Right atrium auricular region (tissue), 2 donors: ENCODE measurements at regions not wholly inside any gene's neighbourhood (a gene's known extent, or its start where the extent isn't known, plus 50 kb on each side); places are given as distances from the start of the nearest gene placed in this dataset.

Source experiments
- DNase-seq: peaks from one replicate; pipeline ENCODE4 v3.0.0-alpha.2; 2019; ENCODE audit warnings: low spot score
- H3K27ac ChIP-seq, 2 donors: fragments of 200-600 bp; sonication (generic); 1 replicate in 1 of 2; 2 replicates in 1 of 2; pipeline ENCODE4 v1.5.1; 2016 to 2019
- H3K27me3 ChIP-seq, 2 donors: fragments of 200-600 bp; sonication (generic); one replicate each; pipeline versions ENCODE4 v1.5.1 to v1.6.0; 2017 to 2019
- H3K36me3 ChIP-seq: fragments of 200-600 bp; sonication (generic); one replicate; pipeline ENCODE4 v1.5.1; 2016
- H3K4me1 ChIP-seq, 2 donors: fragments of 200-600 bp; sonication (generic); one replicate each; pipeline versions ENCODE4 v1.5.1 to v1.6.0; 2017 to 2019
- H3K4me3 ChIP-seq, 2 donors: fragments of 200-600 bp; sonication (generic); 1 replicate in 1 of 2; 2 replicates in 1 of 2; pipeline ENCODE4 v1.5.1; 2017 to 2019; ENCODE audit warnings: mild to moderate bottlenecking in 1 of 2, moderate library complexity in 1 of 2
- H3K9me3 ChIP-seq, 2 donors: fragments of 200-600 bp; sonication (generic); one replicate each; pipeline ENCODE4 v1.5.1; 2019
- CTCF ChIP-seq, 2 donors: fragments of 200-600 bp; sonication (generic); IDR thresholded peaks; one replicate each; pipeline ENCODE4 v1.5.1; 2019; ENCODE audit warnings: antibody characterized with exemption in 2 of 2

GRCh38 chr9:13386316-13386715 lies 106.8 kb upstream of the MPDZ start:
- H3K9me3 ChIP-seq, result peaks cover 0 to 23% of the 10 kb centered on the region in 2 donors
- no peaks in the 10 kb centered on the region for H3K36me3 ChIP-seq

GRCh38 chr9:13383855-13384254 lies 104.4 kb upstream of the MPDZ start:
- Histone ChIP-seq H3K9me3 (peaks cover 0 to 4% of the 10 kb centered on the region in 2 donors), H3K4me3 (no peak overlapping the region), H3K36me3 (no peaks in the 10 kb centered on the region), H3K4me1 (no peaks in the 10 kb centered on the region), H3K27ac (no peak overlapping the region), H3K27me3 (no peaks in the 10 kb centered on the region)
- DNase-seq, result no peak
- TF ChIP-seq CTCF (IDR thresholded peaks at IDR 0.05), result no peak

More at GRCh38 chr9:13386316-13386715, 106.8 kb upstream of the MPDZ start:
- TF ChIP-seq CTCF (IDR thresholded peaks at IDR 0.05), result no peak
- no peak for DNase-seq
- H3K4me3 ChIP-seq, result no peak overlapping the region
- H3K27me3 ChIP-seq, result no peaks in the 10 kb centered on the region
- no peaks in the 10 kb centered on the region for H3K4me1 ChIP-seq
- peak overlapping the region; percentile 13 to 57 for H3K27ac ChIP-seq

DNA sequence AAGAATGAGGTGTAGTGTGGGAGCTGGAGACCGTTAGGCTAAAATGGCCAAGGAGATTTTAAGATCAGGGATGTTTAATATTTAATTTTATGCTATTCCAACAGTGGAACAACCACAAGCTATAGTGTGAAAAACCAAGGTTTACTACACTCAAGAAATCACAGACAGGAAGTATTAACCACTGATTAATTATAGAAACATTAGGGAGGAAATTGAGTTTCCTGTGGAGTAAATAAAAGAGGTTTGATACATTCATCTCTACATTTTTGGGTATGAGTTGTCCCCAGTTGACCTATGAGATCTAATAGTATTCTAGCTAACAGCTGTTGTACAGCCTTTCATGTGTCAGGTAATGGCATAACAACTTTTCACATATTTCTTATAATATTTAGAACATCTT lies 103.7 kb upstream of the MPDZ start:
- no peaks in the 10 kb centered on the region for H3K36me3 ChIP-seq
- H3K4me1 ChIP-seq, result no peaks in the 10 kb centered on the region
- no peak overlapping the region for H3K4me3 ChIP-seq
- no peaks in the 10 kb centered on the region for H3K27me3 ChIP-seq
- H3K27ac ChIP-seq, result no peak overlapping the region
- DNase-seq, result no peak
- H3K9me3 ChIP-seq, result peaks cover 0 to 4% of the 10 kb centered on the region in 2 donors
- TF ChIP-seq CTCF (IDR thresholded peaks at IDR 0.05), result no peak

GRCh38 chr9:13382595-13382994 lies 103.1 kb upstream of the MPDZ start:
- no peaks in the 10 kb centered on the region for H3K4me1 ChIP-seq
- H3K4me3 ChIP-seq, result no peak overlapping the region
- no peak overlapping the region for H3K27ac ChIP-seq
- H3K9me3 ChIP-seq, result peaks cover 0 to 4% of the 10 kb centered on the region in 2 donors
- TF ChIP-seq CTCF (IDR thresholded peaks at IDR 0.05), result no peak
- no peaks in the 10 kb centered on the region for H3K27me3 ChIP-seq
- DNase-seq, result no peak
- no peaks in the 10 kb centered on the region for H3K36me3 ChIP-seq

DNA sequence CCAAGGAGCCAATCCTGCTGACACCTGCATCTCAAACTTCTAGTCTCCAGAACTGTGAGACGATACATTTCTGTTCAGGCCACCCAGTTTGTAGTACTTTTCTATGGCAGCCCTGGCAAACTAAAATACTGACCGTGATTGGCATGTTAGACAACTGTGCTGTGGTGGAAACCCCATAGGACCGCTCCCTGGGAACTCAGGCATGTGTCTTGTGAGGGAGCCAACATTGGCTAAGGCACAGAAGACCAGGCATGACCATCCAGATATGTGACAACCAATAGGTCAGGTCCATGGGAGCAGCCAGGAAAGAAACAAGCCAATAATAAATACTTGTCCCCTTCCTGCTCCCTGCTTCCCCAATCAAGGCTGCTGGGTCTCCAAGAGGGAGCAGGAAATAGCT lies 101.4 kb upstream of the MPDZ start:
- H3K4me1 ChIP-seq, result no peaks in the 10 kb centered on the region
- no peak for DNase-seq
- no peaks in the 10 kb centered on the region for H3K36me3 ChIP-seq
- no peaks in the 10 kb centered on the region for H3K27me3 ChIP-seq
- no peak overlapping the region for H3K4me3 ChIP-seq
- no peak for TF ChIP-seq CTCF (IDR thresholded peaks at IDR 0.05)
- no peak overlapping the region for H3K27ac ChIP-seq
- H3K9me3 ChIP-seq, result peaks cover 0 to 4% of the 10 kb centered on the region in 2 donors

GRCh38 chr9:13378154-13378553 lies 98.7 kb upstream of the MPDZ start:
- TF ChIP-seq CTCF (IDR thresholded peaks at IDR 0.05), result no peak
- Histone ChIP-seq H3K4me3 (no peak overlapping the region), H3K9me3 (no peaks in the 10 kb centered on the region), H3K36me3 (no peaks in the 10 kb centered on the region), H3K27ac (no peak overlapping the region), H3K4me1 (no peaks in the 10 kb centered on the region), H3K27me3 (no peaks in the 10 kb centered on the region)
- DNase-seq, result no peak
